GM10248 (cell line): ENCODE measurements at regions not wholly inside any gene's neighbourhood (a gene's known extent, or its start where the extent isn't known, plus 50 kb on each side); places are given as distances from the start of the nearest gene placed in this dataset.
"Not testable (repeated sequence)": the region's sequence is repeated elsewhere in the genome, so short reads cannot be mapped to it uniquely, and the experiment has no call there.

Source experiments
- CTCF ChIA-PET: fragments of 300-600 bp; sonication (Branson Sonifier 250); formaldehyde crosslinking; extraction: SDS; loops from one replicate; lab custom pipeline; 2021; ENCODE audit warnings: antibody characterized with exemption; lab: Yijun Ruan, JAX
- POLR2A ChIA-PET: fragments of 350-650 bp; sonication (Branson Sonifier 250); formaldehyde crosslinking; extraction: SDS; loops from one replicate; lab custom pipeline; 2020; ENCODE audit warnings: antibody characterized with exemption; lab: Yijun Ruan, JAX
- DNase-seq: peaks from one replicate; pipeline ENCODE4 v3.0.0; 2012; ENCODE audit errors: extremely low spot score
- TF ChIP-seq, protein P1 (sequence below): IDR thresholded peaks from 2 replicates; pipeline ENCODE4 v1.5.1; 2012; ENCODE audit warnings: mild to moderate bottlenecking, low read depth; ENCODE audit errors: extremely low read depth, missing control alignments, control extremely low read depth

DNA sequence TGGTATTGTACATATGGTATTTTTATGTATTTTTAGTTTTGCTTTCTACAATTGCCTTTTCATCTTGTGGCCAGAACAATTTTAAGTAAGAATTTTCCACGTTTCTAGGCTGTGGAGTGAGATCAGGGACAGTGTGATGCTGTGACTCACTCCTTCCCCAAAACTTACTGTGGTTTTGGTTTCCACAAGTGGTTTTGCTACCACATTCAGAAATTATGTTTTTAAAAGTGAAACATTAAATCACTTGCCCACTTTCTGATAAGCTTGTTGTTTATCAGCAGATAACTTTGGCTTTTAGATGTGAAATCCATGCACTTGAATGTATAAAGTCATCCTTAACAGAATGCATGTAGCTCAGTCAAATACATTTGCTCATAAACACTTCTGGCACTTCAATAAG is 192.2 kb upstream of the THRB start:
- CTCF ChIA-PET, result interaction anchor here (1.0 to 1.5 kb wide), 3 partner anchors 12 to 29 kb away, joined by 3 to 6 read pairs (median 3); no protein-coding TSS in a partner anchor
- DNase-seq, result no peak
- POLR2A ChIA-PET, result no interaction called here
- TF ChIP-seq, protein P1, sequence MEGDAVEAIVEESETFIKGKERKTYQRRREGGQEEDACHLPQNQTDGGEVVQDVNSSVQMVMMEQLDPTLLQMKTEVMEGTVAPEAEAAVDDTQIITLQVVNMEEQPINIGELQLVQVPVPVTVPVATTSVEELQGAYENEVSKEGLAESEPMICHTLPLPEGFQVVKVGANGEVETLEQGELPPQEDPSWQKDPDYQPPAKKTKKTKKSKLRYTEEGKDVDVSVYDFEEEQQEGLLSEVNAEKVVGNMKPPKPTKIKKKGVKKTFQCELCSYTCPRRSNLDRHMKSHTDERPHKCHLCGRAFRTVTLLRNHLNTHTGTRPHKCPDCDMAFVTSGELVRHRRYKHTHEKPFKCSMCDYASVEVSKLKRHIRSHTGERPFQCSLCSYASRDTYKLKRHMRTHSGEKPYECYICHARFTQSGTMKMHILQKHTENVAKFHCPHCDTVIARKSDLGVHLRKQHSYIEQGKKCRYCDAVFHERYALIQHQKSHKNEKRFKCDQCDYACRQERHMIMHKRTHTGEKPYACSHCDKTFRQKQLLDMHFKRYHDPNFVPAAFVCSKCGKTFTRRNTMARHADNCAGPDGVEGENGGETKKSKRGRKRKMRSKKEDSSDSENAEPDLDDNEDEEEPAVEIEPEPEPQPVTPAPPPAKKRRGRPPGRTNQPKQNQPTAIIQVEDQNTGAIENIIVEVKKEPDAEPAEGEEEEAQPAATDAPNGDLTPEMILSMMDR, result no peak

DNA sequence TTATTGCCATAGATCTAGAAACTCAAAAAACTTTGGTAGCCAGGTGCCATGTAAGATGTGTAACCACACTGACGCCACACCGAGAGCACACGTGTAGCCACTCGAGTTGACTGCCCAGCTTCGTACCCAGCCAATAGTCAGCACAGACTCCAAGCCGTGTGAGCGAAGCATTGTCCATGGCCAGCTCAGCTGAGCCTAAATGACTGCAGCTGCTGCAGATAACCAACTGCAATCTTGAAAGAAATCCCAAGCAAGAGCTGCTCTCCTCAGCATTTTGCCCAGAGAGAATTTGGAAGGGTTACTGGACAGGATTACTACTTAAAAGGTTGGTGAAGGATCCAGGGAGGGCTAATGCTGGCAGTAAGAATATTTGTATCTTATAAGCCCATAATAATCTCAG is 193.0 kb upstream of the THRB start:
- TF ChIP-seq, protein P1, result no peak
- DNase-seq, result no peak
- ChIA-PET CTCF (interaction anchor here (0.8 to 1.5 kb wide), 4 partner anchors 10 to 28 kb away, joined by 3 to 6 read pairs (median 3); no protein-coding TSS in a partner anchor), POLR2A (no interaction called here)

DNA sequence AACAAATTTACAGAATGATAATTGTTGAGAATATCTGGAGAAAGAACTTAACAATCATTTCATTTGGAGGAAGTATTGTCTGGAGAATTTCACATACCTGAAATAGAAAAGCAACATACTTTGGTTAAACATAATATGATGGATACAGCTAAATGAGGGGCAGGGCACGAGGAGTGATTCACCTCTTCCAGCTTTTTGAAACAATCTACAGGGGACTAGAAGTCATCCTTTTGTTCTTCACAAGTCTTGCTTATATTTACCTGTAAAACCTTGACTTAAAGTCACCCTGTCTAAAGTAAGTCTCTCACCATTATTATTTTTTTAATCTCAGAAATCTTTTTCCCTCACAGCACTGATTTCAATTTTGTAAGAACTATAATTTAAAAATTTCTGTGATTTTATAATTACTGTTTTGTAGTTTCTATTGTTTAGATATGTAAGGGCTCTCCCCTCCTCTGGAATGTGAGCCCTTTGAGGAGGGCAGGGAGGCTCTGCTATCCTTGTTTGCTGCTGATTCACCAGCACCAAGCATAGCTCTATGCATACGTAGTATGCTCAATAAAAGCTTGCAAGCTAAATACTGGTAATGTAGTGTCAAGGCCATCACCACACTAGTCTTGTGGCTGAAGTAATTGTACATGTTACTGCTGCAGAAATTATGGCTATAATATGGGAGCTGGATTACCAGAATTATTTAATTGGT is 193.9 kb upstream of the THRB start:
- DNase-seq, result no peak
- ChIA-PET CTCF (interaction anchor here (1.9 kb wide), 1 partner anchor 8 kb away, joined by 9 read pairs; no protein-coding TSS in a partner anchor), POLR2A (no interaction called here)
- TF ChIP-seq, protein P1, result no peak

DNA sequence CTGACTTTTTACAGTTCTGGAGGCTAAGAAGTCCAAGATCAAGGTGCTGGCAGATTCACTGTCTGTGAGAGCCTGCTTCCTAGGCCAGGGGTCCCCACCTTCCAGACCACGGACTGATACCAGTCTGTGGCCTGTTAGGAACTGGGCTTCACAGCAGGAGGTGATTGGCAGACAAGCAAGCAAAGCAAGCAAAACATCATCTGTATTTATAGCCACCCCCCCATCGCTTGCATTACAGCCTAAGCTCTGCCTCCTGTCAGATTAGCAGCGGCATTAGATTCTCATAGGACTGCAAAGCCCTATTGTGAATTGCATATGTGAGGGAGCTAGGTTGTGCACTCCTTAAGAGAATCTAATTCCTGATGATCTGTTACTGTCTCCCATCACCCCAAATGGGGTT is 194.7 kb upstream of the THRB start:
- POLR2A ChIA-PET, result no interaction called here
- TF ChIP-seq, protein P1, result no peak
- no peak for DNase-seq
- CTCF ChIA-PET, result interaction anchor here (1.9 kb wide), 1 partner anchor 9 kb away, joined by 9 read pairs; no protein-coding TSS in a partner anchor

DNA sequence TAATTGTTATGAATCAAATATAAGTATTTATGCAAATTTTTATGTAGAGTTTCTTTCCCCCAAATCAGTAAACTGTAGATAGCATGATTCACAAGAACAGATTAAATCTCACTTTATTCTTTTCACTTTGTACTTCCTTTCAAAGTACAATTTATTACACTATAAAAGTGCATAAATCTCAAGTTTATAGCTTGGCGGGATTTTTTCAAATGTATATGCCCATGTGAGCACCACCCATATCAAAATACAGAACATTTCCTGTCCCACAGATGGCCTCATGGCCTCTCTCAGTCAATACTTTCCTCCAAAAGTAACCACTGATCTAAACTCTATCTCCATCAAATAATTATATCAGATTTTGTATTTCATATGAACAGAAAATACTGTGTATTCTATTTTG is 196.1 kb upstream of the THRB start:
- ChIA-PET POLR2A (no interaction called here), CTCF (no interaction called here)
- DNase-seq, result no peak
- TF ChIP-seq, protein P1, result no peak

DNA sequence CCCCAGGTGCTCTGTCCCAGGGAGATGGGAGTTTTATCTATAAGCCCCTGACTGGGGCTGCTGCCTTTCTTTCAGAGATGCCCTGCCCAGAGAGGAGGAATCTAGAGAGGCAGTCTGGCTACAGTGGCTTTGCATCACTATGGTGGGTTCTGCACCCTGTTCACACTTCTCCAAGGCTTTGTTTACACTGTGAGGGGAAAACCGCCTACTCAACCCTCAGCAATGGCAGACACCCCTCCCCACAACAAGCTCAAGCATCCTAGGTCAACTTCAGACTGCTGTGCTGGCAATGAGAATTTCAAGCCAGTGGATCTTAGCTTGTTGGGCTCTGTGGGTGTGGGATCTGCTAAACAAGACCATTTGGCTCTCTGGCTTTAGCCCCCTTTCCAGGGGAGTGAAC is 204.4 kb upstream of the THRB start:
- CTCF ChIA-PET, result interaction anchor here (1.3 kb wide), 1 partner anchor 31 kb away, joined by 4 read pairs; no protein-coding TSS in a partner anchor
- DNase-seq, POLR2A ChIA-PET: not testable (repeated sequence)

DNA sequence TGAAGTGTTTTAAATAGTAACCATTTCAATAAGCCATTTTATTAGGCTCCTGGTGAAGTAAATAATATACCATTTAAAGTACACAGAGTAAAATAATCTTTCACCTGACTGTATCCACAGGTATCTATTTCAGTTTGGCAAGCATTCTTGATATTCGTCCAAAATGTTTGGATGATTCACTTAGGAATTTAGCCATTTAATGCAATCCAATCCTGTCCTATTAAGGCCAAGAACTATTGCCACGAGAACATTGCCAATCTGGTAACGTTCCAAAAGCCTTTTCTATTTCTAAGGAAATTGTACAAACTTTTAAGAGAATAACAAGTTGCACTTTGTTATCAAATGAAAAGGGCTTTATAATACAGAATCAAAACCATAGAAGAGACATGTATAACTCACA is 209.8 kb upstream of the THRB start:
- DNase-seq, result no peak
- ChIA-PET POLR2A (no interaction called here), CTCF (no interaction called here)
- TF ChIP-seq, protein P1, result no peak
